Neuronal stem cell (in vitro differentiated cells): ENCODE measurements at regions not wholly inside any gene's neighbourhood (a gene's known extent, or its start where the extent isn't known, plus 50 kb on each side); places are given as distances from the start of the nearest gene placed in this dataset.

Experiments used
- DNase-seq: peaks from one replicate; pipeline ENCODE4 v3.0.0-alpha.2; 2013; ENCODE audit warnings: low spot score
- H2AFZ ChIP-seq: one replicate; pipeline ENCODE4 v1.6.1; 2013; ENCODE audit warnings: mild to moderate bottlenecking, low read length, inconsistent platforms
- H2AK5ac ChIP-seq: 2 replicates; pipeline ENCODE4 v1.6.1; 2013; ENCODE audit warnings: low read depth, mild to moderate bottlenecking, inconsistent platforms, low read length, moderate library complexity, mixed read lengths
- H2BK120ac ChIP-seq: 2 replicates; pipeline ENCODE4 v1.6.1; 2013; ENCODE audit warnings: low read depth, mild to moderate bottlenecking, inconsistent platforms, low read length, moderate library complexity, mixed read lengths
- H2BK12ac ChIP-seq: one replicate; pipeline ENCODE4 v1.6.1; 2013; ENCODE audit warnings: low read length, inconsistent platforms
- H2BK15ac ChIP-seq: 2 replicates; pipeline ENCODE4 v1.6.1; 2013; ENCODE audit warnings: mild to moderate bottlenecking, low read length, inconsistent platforms, mixed read lengths
- H2BK5ac ChIP-seq: one replicate; pipeline ENCODE4 v1.6.1; 2013; ENCODE audit warnings: inconsistent platforms, mild to moderate bottlenecking, low read length, moderate library complexity
- H3K14ac ChIP-seq: one replicate; pipeline ENCODE4 v1.6.1; 2013; ENCODE audit warnings: low read length, inconsistent platforms
- H3K18ac ChIP-seq: 2 replicates; pipeline ENCODE4 v1.6.1; 2013; ENCODE audit warnings: low read length, inconsistent platforms
- H3K23ac ChIP-seq: 2 replicates; pipeline ENCODE4 v1.6.1; 2013; ENCODE audit warnings: low read depth, mild to moderate bottlenecking, mixed read lengths, low read length, inconsistent platforms; ENCODE audit not compliant: poor library complexity
- H3K27ac ChIP-seq: replicated peaks from 3 replicates; pipeline ENCODE4 v1.5.1; 2013; ENCODE audit warnings: low read length, inconsistent platforms
- H3K27me3 ChIP-seq, 3 experiments: 2 replicates each; pipeline ENCODE4 v1.6.1; 2013; ENCODE audit warnings: low read length in 3 of 3, mild to moderate bottlenecking in 2 of 3, inconsistent platforms in 1 of 3, low read depth in 1 of 3, mixed read lengths in 1 of 3, moderate library complexity in 1 of 3; ENCODE audit not compliant: control insufficient read depth in 3 of 3, insufficient read depth in 3 of 3
- H3K36me3 ChIP-seq, 2 donors: replicated peaks in 1 of 2; 2 replicates each; pipeline ENCODE4 v1.6.1; 2013; ENCODE audit warnings: low read length in 2 of 2; ENCODE audit not compliant: control insufficient read depth in 2 of 2, insufficient read depth in 2 of 2
- H3K4ac ChIP-seq: 2 replicates; pipeline ENCODE4 v1.6.1; 2013; ENCODE audit warnings: inconsistent platforms, mild to moderate bottlenecking, low read length, moderate library complexity
- H3K4me1 ChIP-seq, 2 donors: 1 replicate in 1 of 2; 2 replicates in 1 of 2; pipeline ENCODE4 v1.6.1; 2013; ENCODE audit warnings: low read length in 2 of 2, low read depth in 1 of 2; ENCODE audit not compliant: control insufficient read depth in 2 of 2, insufficient read depth in 1 of 2
- H3K4me2 ChIP-seq: one replicate; pipeline ENCODE4 v1.6.1; 2013; ENCODE audit warnings: mild to moderate bottlenecking, low read length, inconsistent platforms; ENCODE audit not compliant: insufficient read depth, poor library complexity, severe bottlenecking
- H3K4me3 ChIP-seq, 2 donors: 2 replicates each; pipeline ENCODE4 v1.5.1; 2013; ENCODE audit warnings: low read length in 2 of 2, mild to moderate bottlenecking in 2 of 2, inconsistent platforms in 1 of 2, moderate library complexity in 1 of 2
- H3K79me1 ChIP-seq: one replicate; pipeline ENCODE4 v1.6.1; 2013; ENCODE audit warnings: low read depth, mild to moderate bottlenecking, inconsistent platforms, low read length, moderate library complexity
- H3K9ac ChIP-seq: one replicate; pipeline ENCODE4 v1.6.1; 2013; ENCODE audit warnings: mild to moderate bottlenecking, low read depth, low read length, inconsistent platforms; ENCODE audit not compliant: poor library complexity
- H3K9me3 ChIP-seq, 2 donors: replicated peaks in 1 of 2; 2 replicates each; pipeline versions ENCODE3 to v1.6.1; 2013; ENCODE audit warnings: low read length in 2 of 2, mild to moderate bottlenecking in 2 of 2, inconsistent platforms in 1 of 2, low read depth in 1 of 2, mixed read lengths in 1 of 2, moderate library complexity in 1 of 2; ENCODE audit not compliant: control insufficient read depth in 2 of 2, insufficient read depth in 1 of 2
- H4K8ac ChIP-seq: one replicate; pipeline ENCODE4 v1.6.1; 2013; ENCODE audit warnings: low read depth, mild to moderate bottlenecking, inconsistent platforms, low read length, moderate library complexity
- H4K91ac ChIP-seq: one replicate; pipeline ENCODE4 v1.6.1; 2013; ENCODE audit warnings: low read length, low read depth, mild to moderate bottlenecking, inconsistent platforms; ENCODE audit not compliant: poor library complexity
- WGBS, 2 donors: extraction: QIAGEN DNeasy Blood & Tissue Kit; methylation state at CpG; one replicate each; pipeline ENCODE4 v1.1.7; 2013; ENCODE audit warnings: missing lambda C conversion rate in 2 of 2, mixed read lengths in 1 of 2; ENCODE audit not compliant: insufficient read length in 2 of 2, insufficient replicate concordance in 1 of 2; ENCODE audit errors: extremely low coverage in 2 of 2; 5-methylcytosine and 5-hydroxymethylcytosine counted together

DNA sequence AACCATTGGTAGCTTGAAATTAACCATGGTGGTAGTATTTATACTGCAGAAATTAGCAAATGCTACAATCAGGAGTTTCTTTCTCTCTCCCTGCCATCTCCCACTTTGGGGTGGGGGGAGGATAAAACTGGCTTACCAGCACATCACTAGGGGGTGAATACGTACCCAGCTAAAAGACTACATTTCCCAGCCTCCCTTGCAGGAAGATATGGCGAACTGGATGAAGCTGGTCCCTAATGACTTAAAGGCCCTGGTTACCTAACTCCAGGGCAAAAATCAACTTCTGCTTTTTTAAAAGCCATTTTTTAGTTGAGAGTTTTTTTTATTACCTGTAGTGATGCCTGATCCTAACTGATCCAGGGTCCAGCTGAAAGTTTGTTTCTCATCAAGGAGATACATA lies 70.3 kb upstream of the RAB12 start:
- H3K4me2 ChIP-seq: no peak overlapping the region
- no peak overlapping the region for H3K27ac ChIP-seq
- H3K9me3 ChIP-seq: no peaks in the 10 kb centered on the region
- no peak overlapping the region for H2BK12ac ChIP-seq
- H3K14ac ChIP-seq: no peak overlapping the region
- no peak overlapping the region for H3K9ac ChIP-seq
- H3K36me3 ChIP-seq: no peaks in the 10 kb centered on the region
- no peak overlapping the region for H2AK5ac ChIP-seq
- H3K23ac ChIP-seq: no peak overlapping the region
- H3K4ac ChIP-seq: no peak overlapping the region
- no peak overlapping the region for H2BK5ac ChIP-seq
- H2AFZ ChIP-seq: no peak overlapping the region
- no peak overlapping the region for H4K91ac ChIP-seq
- peaks cover 0 to 3% (median 0%) of the 10 kb centered on the region in 3 experiments for H3K27me3 ChIP-seq
- H2BK120ac ChIP-seq: no peak overlapping the region
- WGBS, 2 donors: no CpG with 5 or more reads among the region's 2 CpGs
- no peak overlapping the region for H3K18ac ChIP-seq
- no peaks in the 10 kb centered on the region for H3K79me1 ChIP-seq
- no peak overlapping the region for H2BK15ac ChIP-seq
- H3K4me3 ChIP-seq: no peak overlapping the region
- H4K8ac ChIP-seq: no peak overlapping the region
- DNase-seq: no peak
- no peaks in the 10 kb centered on the region for H3K4me1 ChIP-seq

DNA sequence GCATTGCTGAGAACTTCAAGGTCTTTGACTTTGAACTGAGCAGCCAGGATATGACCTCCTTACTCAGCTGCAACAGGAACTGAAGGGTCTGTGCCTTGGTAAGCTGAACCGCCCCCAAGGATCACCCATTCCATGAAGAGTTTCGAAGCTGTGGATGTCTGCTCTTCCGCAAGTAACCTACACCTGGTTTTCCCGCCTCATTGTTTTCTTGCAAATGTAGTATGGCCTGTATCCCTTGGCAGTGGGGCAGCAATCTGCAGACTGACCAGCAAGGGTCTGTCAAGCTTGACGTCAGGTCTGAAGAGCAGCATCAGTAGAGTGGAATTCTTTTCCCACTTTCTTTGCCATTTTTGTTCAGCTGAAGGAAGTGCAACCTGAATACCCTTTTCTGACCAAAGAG lies 62.6 kb upstream of the RAB12 start:
- Histone ChIP-seq H3K4ac (no peak overlapping the region), H3K36me3 (no peaks in the 10 kb centered on the region), H3K18ac (no peak overlapping the region), H2BK15ac (no peak overlapping the region), H3K14ac (no peak overlapping the region), H3K9ac (no peak overlapping the region), H2BK120ac (no peak overlapping the region), H2BK12ac (no peak overlapping the region), H3K4me2 (no peak overlapping the region), H3K4me1 (no peaks in the 10 kb centered on the region), H4K91ac (no peak overlapping the region), H2AFZ (no peak overlapping the region), H2BK5ac (no peak overlapping the region), H2AK5ac (no peak overlapping the region), H3K4me3 (no peak overlapping the region), H3K79me1 (no peaks in the 10 kb centered on the region), H3K27me3 (no peaks in the 10 kb centered on the region), H3K9me3 (no peaks in the 10 kb centered on the region), H4K8ac (no peak overlapping the region), H3K27ac (no peak overlapping the region), H3K23ac (no peak overlapping the region)
- DNase-seq: no peak
- WGBS, 2 donors: no CpG with 5 or more reads among the region's 5 CpGs

DNA sequence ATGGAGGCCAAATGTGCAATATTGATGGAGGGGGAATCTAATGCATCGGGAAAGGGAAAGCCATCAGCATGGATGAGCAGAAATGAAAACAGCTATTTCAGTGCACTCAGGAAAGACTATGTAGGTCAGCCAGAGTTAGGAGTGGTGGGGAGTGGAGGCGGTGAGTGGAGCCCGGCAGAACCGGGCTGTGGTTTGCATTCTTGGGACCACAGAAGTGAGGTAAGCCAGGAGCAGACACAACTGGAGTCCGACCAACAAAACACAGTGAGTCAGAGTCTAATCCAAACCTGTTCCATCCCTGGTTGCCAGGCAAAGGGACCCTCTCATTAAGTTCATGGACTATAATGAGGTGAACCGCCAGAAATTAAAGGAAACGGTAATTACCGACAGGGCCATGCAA lies 61.1 kb upstream of the RAB12 start:
- Histone ChIP-seq H4K91ac (no peak overlapping the region), H3K4me2 (no peak overlapping the region), H3K14ac (no peak overlapping the region), H3K27ac (no peak overlapping the region), H2BK15ac (no peak overlapping the region), H3K27me3 (no peaks in the 10 kb centered on the region), H3K9ac (no peak overlapping the region), H4K8ac (no peak overlapping the region), H3K4me1 (no peaks in the 10 kb centered on the region), H3K18ac (no peak overlapping the region), H2AK5ac (no peak overlapping the region), H3K36me3 (no peaks in the 10 kb centered on the region), H3K4me3 (no peak overlapping the region), H2BK5ac (no peak overlapping the region), H2BK12ac (no peak overlapping the region), H3K9me3 (no peaks in the 10 kb centered on the region), H3K79me1 (no peaks in the 10 kb centered on the region), H3K23ac (no peak overlapping the region), H3K4ac (no peak overlapping the region), H2AFZ (no peak overlapping the region), H2BK120ac (no peak overlapping the region)
- WGBS, 2 donors: no CpG with 5 or more reads among the region's 8 CpGs
- DNase-seq: no peak

DNA sequence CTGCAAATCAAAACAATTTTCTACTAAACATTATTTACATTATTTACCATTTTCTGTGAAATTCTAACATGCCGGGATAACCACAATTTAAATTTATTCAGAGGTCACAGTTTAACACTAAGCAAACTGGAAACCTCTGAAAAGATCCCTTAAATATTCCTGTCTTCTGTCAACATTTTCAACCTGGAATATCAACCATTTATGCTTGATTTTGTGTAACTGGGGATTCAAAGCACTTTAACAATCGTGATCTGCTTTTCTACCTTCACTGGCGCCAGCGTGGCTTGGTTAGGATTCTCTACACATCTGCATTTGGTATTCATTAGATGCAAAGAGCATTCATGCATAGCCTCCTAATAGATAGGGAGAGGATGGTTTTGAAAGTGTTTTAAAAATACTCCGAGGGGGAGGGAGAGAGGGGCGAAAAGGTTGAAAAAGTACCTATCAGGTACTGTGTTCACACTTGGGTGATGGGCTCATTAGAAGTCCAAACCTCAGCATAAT lies 59.9 kb upstream of the RAB12 start:
- Histone ChIP-seq H2BK15ac (no peak overlapping the region), H3K18ac (no peak overlapping the region), H3K27me3 (no peaks in the 10 kb centered on the region), H4K91ac (no peak overlapping the region), H3K79me1 (no peaks in the 10 kb centered on the region), H3K4me3 (no peak overlapping the region), H3K4me2 (no peak overlapping the region), H3K4ac (no peak overlapping the region), H3K14ac (no peak overlapping the region), H2AK5ac (no peak overlapping the region), H3K27ac (no peak overlapping the region), H2BK120ac (no peak overlapping the region), H3K23ac (no peak overlapping the region), H3K9ac (no peak overlapping the region), H2BK12ac (no peak overlapping the region), H3K9me3 (no peaks in the 10 kb centered on the region), H3K4me1 (no peaks in the 10 kb centered on the region), H3K36me3 (no peaks in the 10 kb centered on the region), H4K8ac (no peak overlapping the region), H2AFZ (no peak overlapping the region), H2BK5ac (no peak overlapping the region)
- no CpG with 5 or more reads among the region's 6 CpGs for WGBS, 2 donors
- no peak for DNase-seq
